ENCODE measurements at regions not wholly inside any gene's neighbourhood (a gene's known extent, or its start where the extent isn't known, plus 50 kb on each side); places are given as distances from the start of the nearest gene placed in this dataset.
"Not testable (repeated sequence)": the region's sequence is repeated elsewhere in the genome, so short reads cannot be mapped to it uniquely, and the experiment has no call there.

- in situ Hi-C loops (cut with HindIII; ENCODE audit: low pct_unique_long_range_greater_than_20kb, low sequenced_read_pairs), result no loop called here
- DNase-seq (ENCODE audit: low read depth, low spot score), result no peak
These were observed 54.5 kb upstream of the PRKD1 start for GRCh38 chr14:29982171-29982570.

- no peak for DNase-seq (ENCODE audit: low read depth, low spot score)
- in situ Hi-C loops (cut with HindIII; ENCODE audit: low pct_unique_long_range_greater_than_20kb, low sequenced_read_pairs), result no loop called here
These were observed 55.3 kb upstream of the PRKD1 start for GRCh38 chr14:29982993-29983392.

- in situ Hi-C loops (cut with HindIII; ENCODE audit: low pct_unique_long_range_greater_than_20kb, low sequenced_read_pairs), result not testable (repeated sequence)
These were observed 62.8 kb upstream of the PRKD1 start for GRCh38 chr14:29990344-29990857.

GRCh38 chr14:29990993-29991392 is 63.3 kb upstream of the PRKD1 start:
- no peak for DNase-seq (ENCODE audit: low read depth, low spot score)
- in situ Hi-C loops (cut with HindIII; ENCODE audit: low pct_unique_long_range_greater_than_20kb, low sequenced_read_pairs), result no loop called here

More at GRCh38 chr14:29990344-29990857, 62.8 kb upstream of the PRKD1 start:
- not testable (repeated sequence) for DNase-seq (ENCODE audit: low read depth, low spot score)

- DNase-seq (ENCODE audit: low read depth, low spot score), result no peak
- in situ Hi-C loops (cut with HindIII; ENCODE audit: low pct_unique_long_range_greater_than_20kb, low sequenced_read_pairs), result no loop called here
These were observed 65.5 kb upstream of the PRKD1 start for GRCh38 chr14:29993143-29993542.

- peak; percentile 3 for DNase-seq (ENCODE audit: low read depth, low spot score)
These were observed 71.4 kb upstream of the PRKD1 start for GRCh38 chr14:29999013-29999539.

GRCh38 chr14:30002859-30003258 is 75.2 kb upstream of the PRKD1 start:
- DNase-seq (ENCODE audit: low read depth, low spot score), result no peak
- in situ Hi-C loops (cut with HindIII; ENCODE audit: low pct_unique_long_range_greater_than_20kb, low sequenced_read_pairs), result no loop called here

More at GRCh38 chr14:29999013-29999539, 71.4 kb upstream of the PRKD1 start:
- in situ Hi-C loops (cut with HindIII; ENCODE audit: low pct_unique_long_range_greater_than_20kb, low sequenced_read_pairs), result no loop called here

GRCh38 chr14:30005114-30005808 is 77.6 kb upstream of the PRKD1 start:
- peak; percentile 76 for DNase-seq (ENCODE audit: low read depth, low spot score)
- in situ Hi-C loops (cut with HindIII; ENCODE audit: low pct_unique_long_range_greater_than_20kb, low sequenced_read_pairs), result no loop called here

- no peak for DNase-seq (ENCODE audit: low read depth, low spot score)
- in situ Hi-C loops (cut with HindIII; ENCODE audit: low pct_unique_long_range_greater_than_20kb, low sequenced_read_pairs), result no loop called here
These were observed 79.0 kb upstream of the PRKD1 start for GRCh38 chr14:30006695-30007094.

GRCh38 chr14:30015489-30015888 is 87.8 kb upstream of the PRKD1 start:
- in situ Hi-C loops (cut with HindIII; ENCODE audit: low pct_unique_long_range_greater_than_20kb, low sequenced_read_pairs), result no loop called here

GRCh38 chr14:30016002-30016401 is 88.4 kb upstream of the PRKD1 start:
- DNase-seq (ENCODE audit: low read depth, low spot score), result no peak
- in situ Hi-C loops (cut with HindIII; ENCODE audit: low pct_unique_long_range_greater_than_20kb, low sequenced_read_pairs), result no loop called here

More at GRCh38 chr14:30015489-30015888, 87.8 kb upstream of the PRKD1 start:
- no peak for DNase-seq (ENCODE audit: low read depth, low spot score)

GRCh38 chr14:30017370-30017993 is 89.8 kb upstream of the PRKD1 start:
- DNase-seq (ENCODE audit: low read depth, low spot score), result no peak
- in situ Hi-C loops (cut with HindIII; ENCODE audit: low pct_unique_long_range_greater_than_20kb, low sequenced_read_pairs), result no loop called here

- in situ Hi-C loops (cut with HindIII; ENCODE audit: low pct_unique_long_range_greater_than_20kb, low sequenced_read_pairs), result no loop called here
- no peak for DNase-seq (ENCODE audit: low read depth, low spot score)
These were observed 92.6 kb upstream of the PRKD1 start for GRCh38 chr14:30020271-30020670.

- in situ Hi-C loops (cut with HindIII; ENCODE audit: low pct_unique_long_range_greater_than_20kb, low sequenced_read_pairs), result no loop called here
- DNase-seq (ENCODE audit: low read depth, low spot score), result no peak
These were observed 93.0 kb upstream of the PRKD1 start for GRCh38 chr14:30020687-30021086.

- in situ Hi-C loops (cut with HindIII; ENCODE audit: low pct_unique_long_range_greater_than_20kb, low sequenced_read_pairs); DNase-seq (ENCODE audit: low read depth, low spot score): not testable (repeated sequence)
These were observed 95.7 kb upstream of the PRKD1 start for GRCh38 chr14:30023350-30023749.

- DNase-seq (ENCODE audit: low read depth, low spot score), result no peak
These were observed 106.5 kb upstream of the PRKD1 start for GRCh38 chr14:30034152-30034551.

GRCh38 chr14:30035361-30035760 is 107.7 kb upstream of the PRKD1 start:
- DNase-seq (ENCODE audit: low read depth, low spot score), result no peak
- in situ Hi-C loops (cut with HindIII; ENCODE audit: low pct_unique_long_range_greater_than_20kb, low sequenced_read_pairs), result no loop called here

More at GRCh38 chr14:30034152-30034551, 106.5 kb upstream of the PRKD1 start:
- in situ Hi-C loops (cut with HindIII; ENCODE audit: low pct_unique_long_range_greater_than_20kb, low sequenced_read_pairs), result no loop called here

GRCh38 chr14:30045720-30046119 is 118.1 kb upstream of the PRKD1 start:
- DNase-seq (ENCODE audit: low read depth, low spot score), result no peak
- in situ Hi-C loops (cut with HindIII; ENCODE audit: low pct_unique_long_range_greater_than_20kb, low sequenced_read_pairs), result no loop called here

GRCh38 chr14:30053103-30053502 is 125.5 kb upstream of the PRKD1 start:
- in situ Hi-C loops (cut with HindIII; ENCODE audit: low pct_unique_long_range_greater_than_20kb, low sequenced_read_pairs), result no loop called here
- no peak for DNase-seq (ENCODE audit: low read depth, low spot score)
